ENCODE measurements at regions not wholly inside any gene's neighbourhood (a gene's known extent, or its start where the extent isn't known, plus 50 kb on each side); places are given as distances from the start of the nearest gene placed in this dataset.

- no peak for TF ChIP-seq POLR2A (IDR thresholded peaks at IDR 0.05)
- TF ChIP-seq CTCF (IDR thresholded peaks at IDR 0.05) = no peak
Observed at GRCh38 chr14:85281921-85282320, 248.0 kb upstream of the FLRT2 start.
